Adipocyte (in vitro differentiated cells): ENCODE measurements at regions not wholly inside any gene's neighbourhood (a gene's known extent, or its start where the extent isn't known, plus 50 kb on each side); places are given as distances from the start of the nearest gene placed in this dataset.

Source experiments
- DNase-seq: peaks from one replicate; pipeline ENCODE4 v3.0.0-alpha.2; 2015; ENCODE audit warnings: low read depth
- H3K27me3 ChIP-seq: replicated peaks from 2 replicates; pipeline ENCODE4 v1.7.0; 2013; ENCODE audit warnings: mild to moderate bottlenecking, low read length, moderate library complexity; ENCODE audit not compliant: control insufficient read depth, insufficient read depth
- H3K36me3 ChIP-seq: 2 replicates; pipeline ENCODE4 v1.7.0; 2013; ENCODE audit warnings: low read length, mild to moderate bottlenecking, moderate library complexity; ENCODE audit not compliant: control insufficient read depth, insufficient read depth, severe bottlenecking
- H3K4me1 ChIP-seq: 2 replicates; pipeline ENCODE4 v1.7.0; 2013; ENCODE audit warnings: mild to moderate bottlenecking, low read length, moderate library complexity; ENCODE audit not compliant: control insufficient read depth, insufficient read depth
- H3K4me3 ChIP-seq: 2 replicates; pipeline ENCODE4 v1.7.0; 2013; ENCODE audit warnings: mild to moderate bottlenecking, low read length, moderate library complexity
- H3K9ac ChIP-seq: 2 replicates; pipeline ENCODE4 v1.7.0; 2013; ENCODE audit warnings: mild to moderate bottlenecking, low read length, moderate library complexity
- H3K9me3 ChIP-seq: 2 replicates; pipeline ENCODE4 v1.7.0; 2013; ENCODE audit warnings: mild to moderate bottlenecking, low read length, moderate library complexity; ENCODE audit not compliant: control insufficient read depth

DNA sequence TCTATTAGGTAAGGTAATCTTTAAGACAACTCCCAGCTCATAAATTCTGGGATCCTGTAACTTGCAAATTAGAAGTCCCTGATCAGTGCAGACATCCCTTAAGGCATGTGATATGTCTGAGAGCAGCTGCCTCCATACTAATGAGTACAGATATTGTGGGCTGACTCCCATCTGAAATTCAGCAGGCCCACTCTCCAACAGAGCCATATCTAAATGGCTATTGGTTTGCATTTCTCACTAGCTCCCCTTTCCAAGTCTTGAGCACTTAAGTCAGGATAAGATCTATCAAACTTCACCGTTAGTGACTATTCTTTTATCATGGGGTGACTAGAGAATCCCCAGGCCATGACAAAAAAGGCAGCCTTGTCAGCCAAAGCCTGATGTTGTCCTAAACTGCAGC is 785.4 kb downstream of the IPMK start:
- Histone ChIP-seq H3K4me3 (no peak overlapping the region), H3K4me1 (no peaks in the 10 kb centered on the region), H3K9me3 (peaks cover 6% of the 10 kb centered on the region), H3K27me3 (no peaks in the 10 kb centered on the region), H3K36me3 (no peaks in the 10 kb centered on the region), H3K9ac (no peak overlapping the region)
- DNase-seq: no peak

DNA sequence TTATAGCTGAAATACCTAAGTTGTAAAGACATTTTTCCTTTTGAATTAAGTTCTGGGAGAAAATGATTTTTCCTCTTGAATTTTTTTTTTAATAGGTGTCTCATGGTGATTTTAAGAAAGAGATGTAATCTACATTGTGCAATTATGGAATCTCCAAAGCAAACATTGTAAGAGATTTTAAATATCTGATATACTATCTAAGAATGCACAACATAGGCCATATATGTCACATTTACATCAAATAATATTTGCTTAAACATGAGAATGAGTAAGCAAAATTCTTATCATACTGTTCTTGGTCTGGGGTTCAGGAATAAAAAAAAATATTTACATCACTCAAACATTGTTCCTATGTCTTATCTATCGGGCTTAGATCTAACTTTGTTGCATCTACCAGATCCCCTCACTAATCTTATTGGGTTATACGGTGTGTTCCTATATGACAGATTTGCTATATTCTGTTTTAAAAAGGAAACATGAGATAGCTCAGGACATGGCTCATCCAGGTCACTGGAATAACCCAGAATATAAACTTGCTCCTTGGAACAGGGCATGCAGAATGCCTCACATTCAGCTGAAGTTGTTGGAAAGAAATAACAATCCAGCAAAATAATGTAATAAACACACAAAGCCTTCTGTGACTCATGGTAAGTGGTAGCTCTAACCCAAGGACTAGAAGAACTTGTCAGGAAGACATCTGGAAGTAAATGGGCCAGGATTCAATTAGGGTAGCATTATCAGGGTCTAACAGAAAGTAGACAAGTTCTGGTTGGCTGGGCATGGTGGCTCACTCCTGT is 794.7 kb downstream of the IPMK start:
- no peak overlapping the region for H3K9ac ChIP-seq
- no peaks in the 10 kb centered on the region for H3K4me1 ChIP-seq
- H3K4me3 ChIP-seq: no peak overlapping the region
- peaks cover 2% of the 10 kb centered on the region for H3K9me3 ChIP-seq
- H3K27me3 ChIP-seq: no peaks in the 10 kb centered on the region
- no peaks in the 10 kb centered on the region for H3K36me3 ChIP-seq
- DNase-seq: no peak

DNA sequence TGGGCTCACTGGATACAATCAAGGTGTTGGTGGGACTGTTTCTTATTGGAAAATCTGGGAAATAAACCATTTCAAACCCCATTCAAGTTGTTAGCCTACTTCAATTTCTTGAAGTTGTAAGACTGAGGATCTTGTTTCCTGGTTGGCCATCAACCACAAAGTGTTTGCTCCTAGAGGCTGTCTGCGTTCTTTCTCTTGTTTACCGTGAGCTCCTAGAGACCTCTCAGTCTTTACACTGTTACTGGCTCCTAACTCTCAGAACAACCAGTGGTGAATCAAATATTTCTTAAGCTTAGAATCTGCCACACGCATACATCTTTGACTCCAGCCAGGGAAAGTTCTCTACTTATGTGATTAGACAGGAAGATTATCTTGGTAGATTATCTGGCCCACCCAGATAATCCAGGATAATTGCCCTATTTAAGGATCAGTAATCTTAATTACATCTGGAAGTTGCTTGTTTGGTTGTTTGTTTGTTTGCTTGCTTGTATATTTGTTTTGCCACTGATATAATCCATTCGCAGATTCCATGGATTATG is 798.7 kb downstream of the IPMK start:
- Histone ChIP-seq H3K36me3 (no peaks in the 10 kb centered on the region), H3K27me3 (no peaks in the 10 kb centered on the region), H3K9ac (no peak overlapping the region), H3K4me3 (no peak overlapping the region), H3K9me3 (no peaks in the 10 kb centered on the region), H3K4me1 (no peaks in the 10 kb centered on the region)
- no peak for DNase-seq

DNA sequence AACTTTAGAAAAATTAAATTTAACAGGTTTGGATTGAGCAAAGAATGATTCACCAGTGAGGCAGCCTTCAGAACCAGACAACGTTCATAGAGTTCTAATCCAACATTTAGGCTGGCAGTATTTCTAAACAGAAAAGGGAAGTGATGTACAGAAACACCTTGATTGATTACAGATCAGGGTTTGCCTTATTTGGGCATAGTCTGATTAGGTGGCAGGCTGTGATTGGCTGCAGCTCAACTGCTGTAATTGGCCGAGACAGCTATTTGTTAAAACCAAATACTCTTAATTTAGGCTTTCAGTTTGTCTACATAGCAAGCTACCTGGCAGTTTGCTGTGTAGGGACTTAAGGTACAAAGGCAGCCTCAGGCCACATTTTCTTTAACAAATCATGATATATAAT is 802.5 kb downstream of the IPMK start:
- DNase-seq: no peak
- no peaks in the 10 kb centered on the region for H3K9me3 ChIP-seq
- no peaks in the 10 kb centered on the region for H3K27me3 ChIP-seq
- H3K4me3 ChIP-seq: no peak overlapping the region
- H3K9ac ChIP-seq: no peak overlapping the region
- no peaks in the 10 kb centered on the region for H3K36me3 ChIP-seq
- no peaks in the 10 kb centered on the region for H3K4me1 ChIP-seq

DNA sequence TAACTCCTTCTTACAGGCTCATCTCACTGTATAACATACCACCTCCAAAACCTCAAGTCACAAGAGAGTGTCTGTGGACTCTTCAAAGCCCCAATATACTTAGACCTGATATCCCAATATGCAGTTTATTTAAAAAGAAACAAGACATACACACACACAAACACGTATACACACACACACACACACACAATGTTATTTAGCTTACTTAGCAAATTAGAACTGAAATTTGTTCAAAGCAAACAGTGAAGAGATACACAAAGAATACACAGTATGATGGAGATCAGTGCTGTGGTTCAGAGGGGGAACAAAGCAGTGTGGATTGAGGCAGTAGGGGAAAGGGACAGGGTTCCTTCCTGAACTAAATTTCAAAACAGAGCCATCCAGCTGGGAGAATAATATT is 807.2 kb downstream of the IPMK start:
- H3K4me1 ChIP-seq: no peaks in the 10 kb centered on the region
- H3K36me3 ChIP-seq: no peaks in the 10 kb centered on the region
- H3K9ac ChIP-seq: no peak overlapping the region
- DNase-seq: no peak
- no peak overlapping the region for H3K4me3 ChIP-seq
- H3K9me3 ChIP-seq: no peaks in the 10 kb centered on the region
- H3K27me3 ChIP-seq: no peaks in the 10 kb centered on the region

DNA sequence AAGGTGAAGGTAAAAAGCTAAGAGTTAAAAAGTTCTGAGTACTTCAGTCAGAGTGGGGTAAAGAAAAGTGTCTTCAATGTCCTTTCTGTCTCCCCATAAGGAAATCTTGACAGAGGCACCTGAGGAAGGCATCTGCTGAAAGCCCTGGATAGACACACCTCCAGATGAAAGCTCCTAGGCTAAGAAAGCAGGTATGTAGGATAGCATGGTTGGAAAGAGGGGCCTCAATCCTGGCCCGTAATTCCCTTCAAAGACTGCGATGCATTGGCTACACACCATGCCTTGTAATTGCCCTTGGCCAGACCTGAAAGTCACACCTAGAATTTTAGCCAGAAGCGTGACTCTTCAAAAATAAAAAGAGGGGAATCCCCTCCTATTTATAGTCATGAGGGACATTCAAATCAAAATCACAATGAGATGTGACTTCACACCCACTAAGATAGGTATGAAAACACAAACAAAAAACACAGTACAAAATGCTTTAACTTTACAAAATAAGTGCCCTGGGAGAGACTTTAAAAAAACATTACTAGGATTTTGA is 809.7 kb downstream of the IPMK start:
- no peak for DNase-seq
- H3K36me3 ChIP-seq: no peaks in the 10 kb centered on the region
- no peaks in the 10 kb centered on the region for H3K9me3 ChIP-seq
- no peaks in the 10 kb centered on the region for H3K27me3 ChIP-seq
- H3K9ac ChIP-seq: no peak overlapping the region
- no peaks in the 10 kb centered on the region for H3K4me1 ChIP-seq
- H3K4me3 ChIP-seq: no peak overlapping the region

DNA sequence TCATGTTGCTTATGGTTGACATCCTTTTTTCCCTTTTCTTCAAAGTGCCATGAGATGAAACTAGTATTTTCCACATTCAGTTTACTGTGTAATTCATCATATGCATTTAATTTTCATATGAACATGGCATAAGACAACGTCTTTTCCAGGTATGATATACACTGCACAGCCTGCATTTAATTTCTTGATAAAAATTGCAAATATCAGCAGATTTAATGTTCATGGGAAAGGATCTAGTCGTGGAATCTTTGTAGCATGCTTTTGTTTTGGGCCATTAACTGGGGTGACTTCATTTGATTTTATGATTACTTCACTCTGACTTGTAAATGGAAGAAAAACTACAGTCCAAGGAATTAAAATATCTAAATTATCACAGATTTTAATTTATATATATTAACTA is 837.3 kb downstream of the IPMK start:
- no peak for DNase-seq

DNA sequence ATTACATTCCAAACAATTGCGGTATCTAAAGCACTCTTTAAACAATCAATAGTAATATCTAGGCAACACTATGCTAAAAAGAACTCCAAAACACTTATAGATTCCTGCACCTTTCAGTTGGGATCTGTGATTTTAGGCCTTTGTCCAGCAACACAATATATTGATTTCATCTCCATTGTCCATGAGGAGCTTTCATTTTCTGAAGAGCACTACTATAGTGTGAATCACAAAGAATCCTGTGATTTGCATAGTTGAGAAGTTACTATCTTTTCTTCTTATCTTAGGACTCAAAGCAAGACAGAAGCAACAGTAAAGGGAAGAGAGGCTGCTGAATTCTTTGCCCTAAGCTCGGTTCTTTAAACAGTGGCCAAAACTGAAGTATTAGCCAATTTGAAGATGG is 846.8 kb downstream of the IPMK start:
- no peaks in the 10 kb centered on the region for H3K9me3 ChIP-seq
- no peak overlapping the region for H3K9ac ChIP-seq
- H3K27me3 ChIP-seq: no peaks in the 10 kb centered on the region
- H3K4me1 ChIP-seq: no peaks in the 10 kb centered on the region
- no peak for DNase-seq
- no peaks in the 10 kb centered on the region for H3K36me3 ChIP-seq
- H3K4me3 ChIP-seq: no peak overlapping the region

More for the DNA sequence above, 837.3 kb downstream of the IPMK start:
- no peak overlapping the region for H3K4me3 ChIP-seq
- H3K9me3 ChIP-seq: no peaks in the 10 kb centered on the region
- no peak overlapping the region for H3K9ac ChIP-seq
- H3K27me3 ChIP-seq: no peaks in the 10 kb centered on the region
- H3K36me3 ChIP-seq: no peaks in the 10 kb centered on the region
- H3K4me1 ChIP-seq: no peaks in the 10 kb centered on the region

DNA sequence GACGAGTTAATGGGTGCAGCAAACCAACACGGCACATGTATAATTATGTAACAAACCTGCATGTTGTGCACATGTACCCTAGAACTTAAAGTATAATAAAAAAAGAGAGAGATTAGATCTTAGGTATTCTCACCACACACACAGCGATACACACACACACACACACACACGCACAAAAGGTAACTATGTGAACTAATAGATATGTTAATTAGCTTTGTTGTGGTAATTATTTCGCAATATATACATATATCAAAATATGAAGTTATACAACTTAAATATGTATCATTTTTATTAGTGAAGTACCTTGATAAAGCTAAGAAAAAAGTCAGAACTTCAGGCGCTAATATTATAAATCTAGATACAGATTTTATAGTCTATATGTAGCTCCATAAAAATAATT is 849.2 kb downstream of the IPMK start:
- H3K36me3 ChIP-seq: no peaks in the 10 kb centered on the region
- H3K9me3 ChIP-seq: no peaks in the 10 kb centered on the region
- no peak for DNase-seq
- no peaks in the 10 kb centered on the region for H3K4me1 ChIP-seq
- no peak overlapping the region for H3K4me3 ChIP-seq
- H3K27me3 ChIP-seq: no peaks in the 10 kb centered on the region
- H3K9ac ChIP-seq: no peak overlapping the region

DNA sequence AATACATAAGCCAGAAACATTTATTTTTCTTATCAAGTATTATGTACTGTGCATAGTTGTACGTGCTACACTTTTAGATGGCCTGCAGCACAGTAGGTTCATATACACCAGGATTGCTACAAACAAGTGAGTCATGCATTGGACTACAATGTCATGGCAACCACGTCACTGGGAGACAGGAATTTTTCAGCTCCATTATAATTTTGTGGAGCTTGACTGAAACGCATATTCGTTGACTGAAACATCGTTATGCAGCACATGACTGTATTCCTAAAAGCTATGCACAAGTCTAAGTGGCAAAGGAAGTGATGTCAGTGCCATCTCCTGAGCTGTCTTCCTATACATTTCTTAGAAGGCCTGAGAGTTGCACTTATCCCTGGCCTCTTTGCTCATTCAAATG is 871.8 kb downstream of the IPMK start:
- Histone ChIP-seq H3K4me1 (no peaks in the 10 kb centered on the region), H3K36me3 (no peaks in the 10 kb centered on the region), H3K4me3 (no peak overlapping the region), H3K27me3 (no peaks in the 10 kb centered on the region), H3K9me3 (no peaks in the 10 kb centered on the region), H3K9ac (no peak overlapping the region)
- DNase-seq: no peak

DNA sequence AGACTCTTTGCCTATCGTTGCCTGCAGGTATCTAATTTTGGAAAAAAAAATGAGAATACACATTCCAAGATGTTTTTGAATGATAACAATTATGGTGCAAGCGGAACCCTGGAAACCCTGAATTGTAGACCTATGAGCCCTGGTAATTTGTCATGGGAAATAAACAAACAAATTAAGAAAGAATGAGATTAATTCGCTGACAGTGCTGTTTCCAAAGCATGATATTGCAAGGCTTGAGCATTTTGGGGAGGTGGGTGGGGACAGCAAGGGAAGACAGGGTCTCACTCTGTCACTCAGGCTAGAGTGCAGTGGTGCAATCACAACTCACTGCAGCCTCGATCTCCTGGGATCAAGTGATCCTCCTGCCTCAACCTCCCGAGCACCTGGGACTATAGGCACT is 900.3 kb downstream of the IPMK start:
- DNase-seq: no peak
- H3K27me3 ChIP-seq: no peaks in the 10 kb centered on the region
- H3K9ac ChIP-seq: no peak overlapping the region
- no peaks in the 10 kb centered on the region for H3K4me1 ChIP-seq
- H3K9me3 ChIP-seq: no peaks in the 10 kb centered on the region
- no peaks in the 10 kb centered on the region for H3K36me3 ChIP-seq
- no peak overlapping the region for H3K4me3 ChIP-seq
